Uterus (tissue), 2 donors: ENCODE measurements at regions not wholly inside any gene's neighbourhood (a gene's known extent, or its start where the extent isn't known, plus 50 kb on each side); places are given as distances from the start of the nearest gene placed in this dataset.

Source experiments
- POLR2A ChIP-seq, 2 donors: fragments of 450-650 bp; IDR thresholded peaks; one replicate each; pipeline ENCODE4 v1.6.1; 2016; ENCODE audit warnings: antibody characterized with exemption in 2 of 2, mild to moderate bottlenecking in 1 of 2, moderate library complexity in 1 of 2
- TF ChIP-seq, protein P1 (sequence below), 4 experiments: fragments of 200-600 bp in 2 of 4; fragments of 450-650 bp in 2 of 4; sonication (generic) in 2 of 4; IDR thresholded peaks; one replicate each; pipeline ENCODE4 v1.5.1; 2016 to 2019; ENCODE audit warnings: antibody characterized with exemption in 4 of 4, mild to moderate bottlenecking in 2 of 4, moderate library complexity in 1 of 4

DNA sequence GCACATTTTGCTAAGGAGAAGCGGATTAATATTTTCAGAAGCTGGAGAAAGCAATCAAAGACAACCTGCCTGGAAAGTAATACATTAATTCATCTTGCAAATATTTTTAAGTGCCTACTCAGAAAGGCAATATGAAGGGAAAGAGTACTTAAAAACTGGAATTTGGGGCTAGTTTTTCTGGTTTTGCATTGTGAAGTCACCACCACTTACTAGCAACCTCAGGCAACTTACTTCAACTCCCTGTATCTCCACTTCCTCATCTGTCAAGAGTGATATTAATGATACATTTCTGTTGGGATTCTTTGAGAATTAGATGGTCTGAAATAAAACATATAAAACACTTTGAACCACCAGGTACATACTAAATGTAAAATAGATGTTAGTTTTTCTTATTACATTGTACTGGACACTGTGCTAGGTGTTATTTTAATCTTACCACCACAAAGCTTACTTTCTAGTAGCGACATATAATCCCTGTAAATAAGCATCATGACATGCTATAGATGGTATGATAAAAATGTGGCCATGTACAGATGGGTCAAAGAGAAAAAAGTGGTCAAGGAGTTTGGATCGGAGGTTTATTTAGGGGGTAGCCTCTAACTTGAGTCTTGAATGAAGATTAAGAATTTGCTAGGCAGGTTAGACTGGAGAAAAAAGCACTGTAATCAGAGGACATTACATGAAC lies 101.2 kb downstream of the SPRY2 start:
- TF ChIP-seq, protein P1, sequence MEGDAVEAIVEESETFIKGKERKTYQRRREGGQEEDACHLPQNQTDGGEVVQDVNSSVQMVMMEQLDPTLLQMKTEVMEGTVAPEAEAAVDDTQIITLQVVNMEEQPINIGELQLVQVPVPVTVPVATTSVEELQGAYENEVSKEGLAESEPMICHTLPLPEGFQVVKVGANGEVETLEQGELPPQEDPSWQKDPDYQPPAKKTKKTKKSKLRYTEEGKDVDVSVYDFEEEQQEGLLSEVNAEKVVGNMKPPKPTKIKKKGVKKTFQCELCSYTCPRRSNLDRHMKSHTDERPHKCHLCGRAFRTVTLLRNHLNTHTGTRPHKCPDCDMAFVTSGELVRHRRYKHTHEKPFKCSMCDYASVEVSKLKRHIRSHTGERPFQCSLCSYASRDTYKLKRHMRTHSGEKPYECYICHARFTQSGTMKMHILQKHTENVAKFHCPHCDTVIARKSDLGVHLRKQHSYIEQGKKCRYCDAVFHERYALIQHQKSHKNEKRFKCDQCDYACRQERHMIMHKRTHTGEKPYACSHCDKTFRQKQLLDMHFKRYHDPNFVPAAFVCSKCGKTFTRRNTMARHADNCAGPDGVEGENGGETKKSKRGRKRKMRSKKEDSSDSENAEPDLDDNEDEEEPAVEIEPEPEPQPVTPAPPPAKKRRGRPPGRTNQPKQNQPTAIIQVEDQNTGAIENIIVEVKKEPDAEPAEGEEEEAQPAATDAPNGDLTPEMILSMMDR (IDR thresholded peaks at IDR 0.05): no peak
- TF ChIP-seq POLR2A (IDR thresholded peaks at IDR 0.05): no peak
